ENCODE measurements at regions not wholly inside any gene's neighbourhood (a gene's known extent, or its start where the extent isn't known, plus 50 kb on each side); places are given as distances from the start of the nearest gene placed in this dataset.

DNA sequence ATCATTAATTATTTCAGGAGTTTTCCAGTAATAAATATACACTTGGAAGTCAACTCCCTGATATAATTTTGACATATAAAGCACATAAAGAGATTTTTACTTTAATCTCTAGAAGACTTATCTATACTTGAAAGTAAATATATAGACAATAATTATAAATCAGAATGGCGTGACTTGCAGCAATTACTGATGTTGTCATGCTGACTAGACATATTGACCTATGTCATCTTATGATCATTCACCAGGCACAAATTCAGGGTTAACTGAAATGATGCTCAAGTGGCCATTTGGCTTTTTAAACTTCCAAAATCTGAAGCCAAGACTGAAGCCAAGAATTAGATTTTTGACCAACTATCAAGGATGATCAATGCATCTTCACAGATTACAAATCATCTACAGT lies 192.2 kb downstream of the MCHR2 start:
- Histone ChIP-seq H3K27ac (ENCODE audit: low read length) (no peak overlapping the region), H4K20me1 (ENCODE audit: insufficient read depth, low read length) (no peaks in the 10 kb centered on the region), H3K9ac (ENCODE audit: low read length) (no peak overlapping the region), H3K4me1 (ENCODE audit: low read length) (peaks cover 9% of the 10 kb centered on the region; the same call in 1 of the 2 replicates), H2AFZ (ENCODE audit: low read depth, low read length) (no peak overlapping the region), H3K4me2 (ENCODE audit: low read length) (no peak overlapping the region), H3K9me3 (ENCODE audit: insufficient read depth, low read length) (no peaks in the 10 kb centered on the region), H3K27me3 (ENCODE audit: low read depth, low read length) (no peaks in the 10 kb centered on the region), H3K4me3 (ENCODE audit: low read length) (no peak overlapping the region), H3K36me3 (replicated peaks; ENCODE audit: low read depth, low read length) (no peaks in the 10 kb centered on the region), H3K79me2 (ENCODE audit: low read length) (no peaks in the 10 kb centered on the region)
- TF ChIP-seq EZH2phosphoT487 (IDR thresholded peaks at IDR 0.05; ENCODE audit: low read depth), result no peak
- TF ChIP-seq, protein P1, sequence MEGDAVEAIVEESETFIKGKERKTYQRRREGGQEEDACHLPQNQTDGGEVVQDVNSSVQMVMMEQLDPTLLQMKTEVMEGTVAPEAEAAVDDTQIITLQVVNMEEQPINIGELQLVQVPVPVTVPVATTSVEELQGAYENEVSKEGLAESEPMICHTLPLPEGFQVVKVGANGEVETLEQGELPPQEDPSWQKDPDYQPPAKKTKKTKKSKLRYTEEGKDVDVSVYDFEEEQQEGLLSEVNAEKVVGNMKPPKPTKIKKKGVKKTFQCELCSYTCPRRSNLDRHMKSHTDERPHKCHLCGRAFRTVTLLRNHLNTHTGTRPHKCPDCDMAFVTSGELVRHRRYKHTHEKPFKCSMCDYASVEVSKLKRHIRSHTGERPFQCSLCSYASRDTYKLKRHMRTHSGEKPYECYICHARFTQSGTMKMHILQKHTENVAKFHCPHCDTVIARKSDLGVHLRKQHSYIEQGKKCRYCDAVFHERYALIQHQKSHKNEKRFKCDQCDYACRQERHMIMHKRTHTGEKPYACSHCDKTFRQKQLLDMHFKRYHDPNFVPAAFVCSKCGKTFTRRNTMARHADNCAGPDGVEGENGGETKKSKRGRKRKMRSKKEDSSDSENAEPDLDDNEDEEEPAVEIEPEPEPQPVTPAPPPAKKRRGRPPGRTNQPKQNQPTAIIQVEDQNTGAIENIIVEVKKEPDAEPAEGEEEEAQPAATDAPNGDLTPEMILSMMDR (IDR thresholded peaks at IDR 0.05; ENCODE audit: low read depth, low read length), result no peak

DNA sequence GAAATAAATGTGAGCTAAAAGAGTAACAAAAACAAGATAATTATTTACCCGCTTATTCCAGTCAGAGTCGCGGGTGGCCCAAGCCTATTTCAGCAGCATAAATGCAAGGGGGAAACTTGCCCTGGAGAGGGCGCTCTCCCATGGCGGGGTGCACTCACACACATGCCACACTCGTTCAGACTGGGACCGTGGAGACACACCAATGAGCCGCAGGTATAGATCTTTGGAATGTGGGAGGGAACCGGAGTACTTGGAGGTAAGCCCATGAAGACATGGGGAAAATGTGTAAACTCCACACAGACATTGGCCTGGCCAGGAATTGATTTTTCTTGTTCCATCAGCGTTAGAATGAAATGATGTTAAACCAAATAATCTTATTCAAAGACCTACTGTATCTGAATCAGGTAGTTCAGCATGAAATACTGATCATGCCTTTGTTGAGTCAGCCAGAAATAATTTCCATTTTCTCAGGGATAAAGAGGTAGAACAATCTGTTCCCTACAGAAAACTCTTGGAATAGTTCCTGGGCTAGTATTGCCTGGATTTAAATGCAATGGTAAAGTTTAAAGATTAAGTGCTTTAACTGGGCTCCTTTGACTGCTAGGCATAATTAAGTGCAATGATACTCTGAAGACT lies 191.5 kb downstream of the MCHR2 start:
- Histone ChIP-seq H3K27ac (ENCODE audit: low read length) (no peak overlapping the region), H3K79me2 (ENCODE audit: low read length) (no peaks in the 10 kb centered on the region), H3K9me3 (ENCODE audit: insufficient read depth, low read length) (no peaks in the 10 kb centered on the region), H3K4me2 (ENCODE audit: low read length) (no peak overlapping the region), H3K27me3 (ENCODE audit: low read depth, low read length) (no peaks in the 10 kb centered on the region), H3K9ac (ENCODE audit: low read length) (no peak overlapping the region), H3K36me3 (replicated peaks; ENCODE audit: low read depth, low read length) (no peaks in the 10 kb centered on the region), H4K20me1 (ENCODE audit: insufficient read depth, low read length) (no peaks in the 10 kb centered on the region), H3K4me3 (ENCODE audit: low read length) (no peak overlapping the region), H2AFZ (ENCODE audit: low read depth, low read length) (no peak overlapping the region), H3K4me1 (ENCODE audit: low read length) (peaks cover 9% of the 10 kb centered on the region; the same call in 1 of the 2 replicates)
- no peak for TF ChIP-seq EZH2phosphoT487 (IDR thresholded peaks at IDR 0.05; ENCODE audit: low read depth)
- TF ChIP-seq, protein P1 (IDR thresholded peaks at IDR 0.05; ENCODE audit: low read depth, low read length), result no peak

GRCh38 chr6:99808992-99809391 lies 185.0 kb downstream of the MCHR2 start:
- no peak overlapping the region for H3K4me2 ChIP-seq (ENCODE audit: low read length)
- peaks cover 9% of the 10 kb centered on the region; the same call in 1 of the 2 replicates for H3K4me1 ChIP-seq (ENCODE audit: low read length)
- no peaks in the 10 kb centered on the region for H3K9me3 ChIP-seq (ENCODE audit: insufficient read depth, low read length)
- no peaks in the 10 kb centered on the region for H3K27me3 ChIP-seq (ENCODE audit: low read depth, low read length)
- H3K36me3 ChIP-seq (replicated peaks; ENCODE audit: low read depth, low read length), result no peaks in the 10 kb centered on the region
- H3K79me2 ChIP-seq (ENCODE audit: low read length), result no peaks in the 10 kb centered on the region
- no peak overlapping the region for H3K9ac ChIP-seq (ENCODE audit: low read length)
- no peak overlapping the region for H3K27ac ChIP-seq (ENCODE audit: low read length)
- no peak overlapping the region for H2AFZ ChIP-seq (ENCODE audit: low read depth, low read length)
- H4K20me1 ChIP-seq (ENCODE audit: insufficient read depth, low read length), result no peaks in the 10 kb centered on the region
- no peak for TF ChIP-seq EZH2phosphoT487 (IDR thresholded peaks at IDR 0.05; ENCODE audit: low read depth)
- TF ChIP-seq, protein P1 (IDR thresholded peaks at IDR 0.05; ENCODE audit: low read depth, low read length), result no peak
- no peak overlapping the region for H3K4me3 ChIP-seq (ENCODE audit: low read length)

DNA sequence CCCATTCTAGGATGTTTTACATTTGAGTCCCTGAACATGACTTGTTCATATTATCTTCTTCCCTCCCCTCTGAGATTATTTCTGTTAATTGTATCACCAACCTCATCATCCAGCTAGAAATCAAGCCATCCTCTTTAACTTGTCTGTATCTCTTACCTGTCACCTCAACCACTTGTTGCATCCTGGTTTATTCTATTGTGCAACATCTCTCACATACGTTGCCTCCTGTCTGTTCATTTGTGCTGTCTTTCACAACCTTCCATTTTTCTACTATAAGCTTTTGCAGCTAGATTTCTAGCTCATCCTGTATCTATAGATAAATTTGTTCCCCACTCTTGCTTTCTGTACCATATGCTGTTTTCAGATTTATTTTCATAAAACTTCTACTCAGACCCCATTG lies 183.7 kb downstream of the MCHR2 start:
- H3K27me3 ChIP-seq (ENCODE audit: low read depth, low read length), result no peaks in the 10 kb centered on the region
- H3K4me3 ChIP-seq (ENCODE audit: low read length), result no peak overlapping the region
- H3K79me2 ChIP-seq (ENCODE audit: low read length), result no peaks in the 10 kb centered on the region
- H2AFZ ChIP-seq (ENCODE audit: low read depth, low read length), result no peak overlapping the region
- no peak overlapping the region for H3K9ac ChIP-seq (ENCODE audit: low read length)
- H3K9me3 ChIP-seq (ENCODE audit: insufficient read depth, low read length), result no peaks in the 10 kb centered on the region
- no peaks in the 10 kb centered on the region for H4K20me1 ChIP-seq (ENCODE audit: insufficient read depth, low read length)
- no peaks in the 10 kb centered on the region for H3K36me3 ChIP-seq (replicated peaks; ENCODE audit: low read depth, low read length)
- no peak overlapping the region for H3K27ac ChIP-seq (ENCODE audit: low read length)
- TF ChIP-seq, protein P1 (IDR thresholded peaks at IDR 0.05; ENCODE audit: low read depth, low read length), result no peak
- no peak for TF ChIP-seq EZH2phosphoT487 (IDR thresholded peaks at IDR 0.05; ENCODE audit: low read depth)
- peaks cover 5% of the 10 kb centered on the region; the same call in 1 of the 2 replicates for H3K4me1 ChIP-seq (ENCODE audit: low read length)
- H3K4me2 ChIP-seq (ENCODE audit: low read length), result no peak overlapping the region
